ENCODE measurements at regions not wholly inside any gene's neighbourhood (a gene's known extent, or its start where the extent isn't known, plus 50 kb on each side); places are given as distances from the start of the nearest gene placed in this dataset.

DNA sequence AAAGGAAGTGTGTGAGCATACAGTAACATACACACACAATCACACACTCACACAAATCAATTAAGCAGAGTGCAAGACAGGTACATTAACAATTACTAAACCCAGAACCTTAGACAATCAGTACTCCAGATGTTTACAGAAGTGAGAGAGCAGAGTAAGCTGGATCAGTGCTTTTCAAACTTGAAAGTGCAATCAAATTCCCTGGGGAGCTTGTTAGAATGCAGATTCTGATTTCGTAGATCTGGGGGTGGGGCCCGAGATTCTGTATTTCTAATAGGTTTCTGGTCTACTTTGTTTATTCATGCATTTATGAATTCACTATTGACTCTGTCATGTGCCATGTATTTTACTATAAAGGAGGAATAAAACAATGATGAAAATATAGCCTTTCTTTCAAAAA lies 179.6 kb upstream of the PHYHIPL start:
- no peaks in the 10 kb centered on the region for H3K36me3 ChIP-seq (ENCODE audit: control insufficient read depth in 2 of 2, extremely low read depth in 1 of 2, insufficient read depth in 2 of 2, low read length in 2 of 2)
- TF ChIP-seq JUN (IDR thresholded peaks at IDR 0.05; ENCODE audit: borderline replicate concordance, insufficient read depth, insufficient read length, low read depth) (no peak), MYC (IDR thresholded peaks at IDR 0.05; ENCODE audit: low read depth, low read length) (no peak), FOS (IDR thresholded peaks at IDR 0.05; ENCODE audit: borderline replicate concordance, insufficient read depth, low read length) (no peak), EZH2 (IDR thresholded peaks at IDR 0.05; ENCODE audit: borderline replicate concordance, low read depth, low read length, severe bottlenecking) (no peak), GATA2 (IDR thresholded peaks at IDR 0.05; ENCODE audit: insufficient read depth, insufficient read length, low read depth, low read length) (no peak), POLR2AphosphoS5 (IDR thresholded peaks at IDR 0.05; ENCODE audit: insufficient read depth, low read depth, low read length) (no peak), POLR2A (IDR thresholded peaks at IDR 0.05; ENCODE audit: low read depth, low read length) (no peak)
- TF ChIP-seq, protein P1, sequence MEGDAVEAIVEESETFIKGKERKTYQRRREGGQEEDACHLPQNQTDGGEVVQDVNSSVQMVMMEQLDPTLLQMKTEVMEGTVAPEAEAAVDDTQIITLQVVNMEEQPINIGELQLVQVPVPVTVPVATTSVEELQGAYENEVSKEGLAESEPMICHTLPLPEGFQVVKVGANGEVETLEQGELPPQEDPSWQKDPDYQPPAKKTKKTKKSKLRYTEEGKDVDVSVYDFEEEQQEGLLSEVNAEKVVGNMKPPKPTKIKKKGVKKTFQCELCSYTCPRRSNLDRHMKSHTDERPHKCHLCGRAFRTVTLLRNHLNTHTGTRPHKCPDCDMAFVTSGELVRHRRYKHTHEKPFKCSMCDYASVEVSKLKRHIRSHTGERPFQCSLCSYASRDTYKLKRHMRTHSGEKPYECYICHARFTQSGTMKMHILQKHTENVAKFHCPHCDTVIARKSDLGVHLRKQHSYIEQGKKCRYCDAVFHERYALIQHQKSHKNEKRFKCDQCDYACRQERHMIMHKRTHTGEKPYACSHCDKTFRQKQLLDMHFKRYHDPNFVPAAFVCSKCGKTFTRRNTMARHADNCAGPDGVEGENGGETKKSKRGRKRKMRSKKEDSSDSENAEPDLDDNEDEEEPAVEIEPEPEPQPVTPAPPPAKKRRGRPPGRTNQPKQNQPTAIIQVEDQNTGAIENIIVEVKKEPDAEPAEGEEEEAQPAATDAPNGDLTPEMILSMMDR (IDR thresholded peaks at IDR 0.05; ENCODE audit: extremely low read depth in 1 of 2, insufficient read depth in 1 of 2, low read depth in 1 of 2, low read length in 2 of 2), result no peak
- TF ChIP-seq, protein P2, sequence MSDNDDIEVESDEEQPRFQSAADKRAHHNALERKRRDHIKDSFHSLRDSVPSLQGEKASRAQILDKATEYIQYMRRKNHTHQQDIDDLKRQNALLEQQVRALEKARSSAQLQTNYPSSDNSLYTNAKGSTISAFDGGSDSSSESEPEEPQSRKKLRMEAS (IDR thresholded peaks at IDR 0.05; ENCODE audit: insufficient read depth, insufficient read length), result no peak
- no peaks in the 10 kb centered on the region for H3K9me3 ChIP-seq (replicated peaks; ENCODE audit: control insufficient read depth, insufficient read depth, low read length)
- no peaks in the 10 kb centered on the region for H3K9me1 ChIP-seq (replicated peaks; ENCODE audit: control insufficient read depth, extremely low read depth, insufficient read depth, low read length)
- H3K79me2 ChIP-seq (ENCODE audit: control insufficient read depth, insufficient read depth, low read length), result no peaks in the 10 kb centered on the region
- H3K9ac ChIP-seq (replicated peaks; ENCODE audit: extremely low read depth, insufficient read depth, low read length), result no peak overlapping the region
- H2AFZ ChIP-seq (ENCODE audit: low read depth, low read length), result no peak overlapping the region
- H3K27me3 ChIP-seq (ENCODE audit: control insufficient read depth in 2 of 2, insufficient read depth in 2 of 2, low read length in 2 of 2), result no peaks in the 10 kb centered on the region
- dilution Hi-C loops (cut with MboI; ENCODE audit: extremely low pct_ligation_motif_present, low sequenced_read_pairs), result no loop called here
- FAIRE-seq, result no peak
- CTCF ChIA-PET, result no interaction called here
- no peaks in the 10 kb centered on the region for H3K4me1 ChIP-seq (ENCODE audit: control insufficient read depth, extremely low read depth, insufficient read depth, low read length)
- no TSS peak for BruUV-seq (replicated peaks)
- POLR2A ChIA-PET, result no interaction called here
- intact Hi-C loops (cut with micrococcal nuclease), result no loop called here
- no peaks in the 10 kb centered on the region for H4K20me1 ChIP-seq (replicated peaks; ENCODE audit: control insufficient read depth, extremely low read depth, insufficient read depth, low read length)
- H3K4me2 ChIP-seq (ENCODE audit: insufficient read depth, low read length), result no peak overlapping the region
- no peak for DNase-seq (ENCODE audit: low read depth, low spot score)
- H3K27ac ChIP-seq (ENCODE audit: insufficient read depth, low read depth, low read length), result no peak overlapping the region
- H3K4me3 ChIP-seq (replicated peaks in 1 of 3; ENCODE audit: insufficient read depth in 1 of 3, low read depth in 1 of 3, low read length in 3 of 3), result no peak overlapping the region

Measured in endothelial cell of umbilical vein (primary cell).